ENCODE measurements at regions not wholly inside any gene's neighbourhood (a gene's known extent, or its start where the extent isn't known, plus 50 kb on each side); places are given as distances from the start of the nearest gene placed in this dataset.

- TF ChIP-seq ZFP36 (IDR thresholded peaks at IDR 0.05; ENCODE audit: borderline replicate concordance, partially characterized antibody): no peak
- no peak for TF ChIP-seq CTCF (IDR thresholded peaks at IDR 0.05)
- TF ChIP-seq BHLHE40 (IDR thresholded peaks at IDR 0.05; ENCODE audit: low read depth, low read length): no peak
- TF ChIP-seq POLR2A (IDR thresholded peaks at IDR 0.05; ENCODE audit: low read length): no peak
- TF ChIP-seq MAFK (IDR thresholded peaks at IDR 0.05; ENCODE audit: partially characterized antibody): no peak
- no peak for TF ChIP-seq POLR2AphosphoS2 (conservative IDR thresholded peaks at IDR 0.05; ENCODE audit: low read length)
- TF ChIP-seq ESRRA (IDR thresholded peaks at IDR 0.05; ENCODE audit: borderline replicate concordance, low read length): no peak
- TF ChIP-seq BCL3 (IDR thresholded peaks at IDR 0.05): no peak
- TF ChIP-seq RAD21 (conservative IDR thresholded peaks at IDR 0.05 in 1 of 2, IDR thresholded peaks at IDR 0.05 in 1 of 2): no peak
- TF ChIP-seq ELK1 (IDR thresholded peaks at IDR 0.05; ENCODE audit: low read depth, low read length): no peak
- no peak for TF ChIP-seq ZC3H11A (IDR thresholded peaks at IDR 0.05)
- TF ChIP-seq SMC3 (IDR thresholded peaks at IDR 0.05): no peak
- TF ChIP-seq MAX (IDR thresholded peaks at IDR 0.05): no peak
Measured at GRCh38 chr2:106719222-106719621, 166.7 kb downstream of the ST6GAL2 start.
